GM19023 (cell line): ENCODE measurements at regions not wholly inside any gene's neighbourhood (a gene's known extent, or its start where the extent isn't known, plus 50 kb on each side); places are given as distances from the start of the nearest gene placed in this dataset.

Experiments used
- ATAC-seq: cut with Tn5 transposase; IDR thresholded peaks from one replicate; pipeline ENCODE4 v1.9.1; 2021; ENCODE audit warnings: mild to moderate bottlenecking, moderate library complexity; ENCODE audit not compliant: unreplicated experiment

DNA sequence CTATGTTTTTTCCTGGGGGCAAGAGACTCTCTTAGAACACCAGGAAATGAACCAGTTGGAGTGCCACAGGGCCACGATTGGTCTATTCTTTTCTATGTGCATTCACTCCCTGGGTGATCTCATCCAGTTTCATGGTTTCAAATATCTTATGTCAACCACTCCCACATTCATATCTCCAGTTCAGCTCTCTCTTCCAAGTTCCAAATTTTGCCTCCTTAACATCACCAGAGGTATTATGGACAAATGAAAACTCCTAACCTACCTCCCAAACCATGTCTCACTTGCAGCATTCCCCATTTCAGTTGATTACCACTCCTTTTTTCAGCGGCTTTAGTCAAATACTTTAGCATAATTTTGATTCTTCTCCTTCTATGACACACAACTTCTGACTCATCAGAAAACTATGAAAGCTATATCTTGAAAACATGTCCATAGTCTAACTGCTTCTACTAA lies 203.1 kb upstream of the SEMA6D start:
- ATAC-seq, result no peak

- no peak for ATAC-seq
Measured at GRCh38 chr15:47516558-47516957, 200.7 kb upstream of the SEMA6D start.

- ATAC-seq, result no peak
Measured at GRCh38 chr15:47516972-47517371, 200.3 kb upstream of the SEMA6D start.

GRCh38 chr15:47517737-47518136 lies 199.6 kb upstream of the SEMA6D start:
- ATAC-seq, result no peak

GRCh38 chr15:47523681-47524475 lies 193.4 kb upstream of the SEMA6D start:
- no peak for ATAC-seq

DNA sequence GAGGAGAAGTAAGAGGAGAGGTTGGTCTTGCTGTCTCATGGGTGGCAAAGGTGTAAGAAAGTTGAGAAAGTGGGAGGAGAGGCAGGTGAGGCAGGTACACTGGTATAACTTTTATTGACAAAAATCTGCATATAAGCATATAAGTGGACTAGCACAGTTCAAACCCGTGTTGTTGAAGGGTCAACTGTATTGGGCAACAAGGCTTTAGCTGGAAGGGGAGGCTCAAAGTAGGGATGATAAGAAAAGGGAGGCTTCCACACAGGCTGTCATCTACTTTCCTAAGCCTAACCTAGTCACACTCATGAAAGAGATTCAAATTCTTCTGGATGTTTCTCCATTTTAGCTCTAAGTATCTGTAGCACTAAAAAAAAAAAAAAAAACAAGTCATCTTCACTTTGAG lies 188.1 kb upstream of the SEMA6D start:
- ATAC-seq, result no peak

DNA sequence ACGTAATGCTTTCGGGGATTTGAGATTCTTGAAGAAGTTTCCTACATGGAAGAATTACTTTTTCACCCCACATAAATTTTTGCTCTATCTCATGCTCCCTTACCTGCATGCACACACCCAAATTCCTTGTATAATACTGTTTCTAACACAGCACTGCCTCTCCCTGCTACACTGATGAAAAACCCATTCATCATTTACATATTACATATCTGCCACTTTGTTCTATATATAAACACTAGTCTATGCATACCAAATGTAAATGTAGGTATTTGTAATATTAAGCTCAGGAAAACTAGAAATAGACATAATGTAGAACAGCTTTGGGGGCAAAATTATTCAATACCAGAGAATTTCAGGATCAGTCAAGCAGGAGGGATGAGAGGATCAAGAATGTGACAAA lies 182.6 kb upstream of the SEMA6D start:
- no peak for ATAC-seq

GRCh38 chr15:47541562-47541961 lies 175.7 kb upstream of the SEMA6D start:
- no peak for ATAC-seq

GRCh38 chr15:47542312-47542989 lies 174.9 kb upstream of the SEMA6D start:
- no peak for ATAC-seq

DNA sequence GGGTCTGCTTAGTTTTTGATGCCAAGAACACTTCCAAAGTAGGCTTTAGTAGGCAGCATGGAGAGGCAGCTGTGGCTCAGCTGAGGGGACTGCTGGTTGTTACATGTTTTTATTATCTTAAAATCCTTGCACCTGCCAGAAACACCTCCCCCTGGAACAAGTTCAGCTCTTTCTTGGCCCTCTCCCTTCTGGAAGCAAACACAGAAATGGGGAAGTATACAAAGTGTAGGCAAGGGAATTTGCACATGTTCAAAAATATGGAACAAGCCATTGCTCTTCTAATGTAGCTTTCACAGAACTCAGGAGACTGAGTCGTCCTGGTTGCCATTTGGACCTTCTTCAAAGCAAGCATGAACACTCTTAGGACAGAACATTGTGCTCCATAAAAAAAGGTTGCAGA lies 169.1 kb upstream of the SEMA6D start:
- no peak for ATAC-seq

DNA sequence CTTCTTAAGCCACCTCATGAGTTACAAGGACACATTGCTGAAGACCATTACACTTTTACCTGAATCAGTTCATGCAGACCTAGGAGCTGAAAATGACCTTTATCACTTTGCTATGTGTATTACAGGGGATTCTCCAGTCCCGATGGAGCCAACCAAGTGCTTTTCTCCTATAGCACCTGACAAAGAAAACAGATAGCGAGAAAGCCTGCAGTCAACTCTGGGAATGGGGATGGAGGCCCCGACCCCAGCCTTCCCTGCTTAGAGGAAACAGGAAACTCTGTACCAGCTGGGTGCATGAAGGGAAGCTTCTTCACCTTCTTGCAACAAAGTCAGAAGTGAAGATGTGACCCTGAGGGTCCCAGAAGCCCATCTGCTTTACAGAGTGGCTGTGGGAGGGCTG lies 168.3 kb upstream of the SEMA6D start:
- no peak for ATAC-seq

- ATAC-seq, result no peak
Measured at GRCh38 chr15:47551079-47551478, 166.2 kb upstream of the SEMA6D start.

- ATAC-seq, result no peak
Measured at GRCh38 chr15:47551546-47551945, 165.8 kb upstream of the SEMA6D start.

DNA sequence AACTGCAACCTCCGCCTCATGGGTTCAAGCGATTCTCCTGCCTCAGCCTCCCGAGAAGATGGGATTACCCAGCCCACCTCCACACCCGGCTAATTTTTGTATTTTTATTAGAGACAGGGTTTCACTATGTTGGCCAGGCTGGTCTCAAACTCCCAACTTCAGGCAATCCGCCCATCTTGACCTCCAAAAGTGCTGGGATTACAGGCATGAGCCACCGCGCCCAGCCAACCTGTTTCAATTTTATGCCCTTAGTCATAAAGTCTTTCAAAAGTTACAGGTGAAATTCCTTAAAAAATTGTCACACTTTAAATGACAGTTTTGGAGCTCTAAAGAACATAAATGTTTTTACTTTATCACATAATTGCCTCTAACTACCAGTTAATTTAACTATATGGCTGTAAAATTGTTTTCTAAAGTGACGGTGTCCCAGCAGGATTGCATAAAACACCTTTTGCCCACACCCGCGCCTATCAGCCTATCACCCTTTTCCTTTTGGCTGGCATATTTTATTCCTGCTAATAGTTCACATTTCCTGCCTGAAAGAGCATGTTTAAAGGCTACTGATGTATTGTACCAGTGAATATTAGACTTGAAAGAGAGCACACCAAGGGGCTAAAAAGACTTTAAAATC lies 164.2 kb upstream of the SEMA6D start:
- no peak for ATAC-seq

DNA sequence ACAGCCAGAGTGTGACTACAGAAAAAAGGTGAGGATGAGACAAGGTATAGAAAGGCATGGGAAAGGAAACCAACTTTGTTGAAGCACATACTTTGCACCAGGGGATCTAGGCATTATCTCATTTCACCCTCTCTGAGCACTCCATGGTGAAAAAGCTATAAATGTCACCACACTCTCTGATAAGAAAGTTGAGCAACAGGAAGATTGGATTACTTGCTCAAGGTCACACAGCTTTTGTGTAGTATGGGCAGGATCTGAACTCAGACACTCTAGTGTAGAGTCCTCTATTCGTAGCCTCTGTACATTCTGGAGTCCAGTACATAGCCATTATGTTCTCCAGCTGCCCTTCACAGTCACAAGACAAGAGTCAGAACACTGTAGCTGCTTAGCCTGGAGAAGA lies 163.4 kb upstream of the SEMA6D start:
- no peak for ATAC-seq

- ATAC-seq, result no peak
Measured at GRCh38 chr15:47561102-47561501, 156.2 kb upstream of the SEMA6D start.

GRCh38 chr15:47565949-47566348 lies 151.4 kb upstream of the SEMA6D start:
- no peak for ATAC-seq

GRCh38 chr15:47566610-47567009 lies 150.7 kb upstream of the SEMA6D start:
- no peak for ATAC-seq

DNA sequence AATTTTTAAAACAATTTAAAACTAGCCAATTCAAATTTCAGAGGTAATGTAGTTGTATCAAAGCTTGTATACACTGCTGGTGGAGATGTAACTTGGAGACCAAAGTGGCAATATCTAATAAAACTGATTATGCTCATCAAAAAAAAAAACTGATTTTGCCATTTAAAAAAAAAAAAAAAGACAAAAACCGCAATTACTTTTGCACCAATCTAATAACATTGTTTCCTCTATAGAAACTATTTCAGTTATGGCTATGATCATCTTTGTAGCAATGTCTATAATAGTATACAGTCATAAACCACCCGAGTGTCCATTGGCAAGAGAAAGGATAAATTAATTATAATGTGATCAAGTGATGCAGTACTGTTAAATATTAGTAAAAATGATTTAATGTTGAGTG lies 149.3 kb upstream of the SEMA6D start:
- ATAC-seq, result no peak

GRCh38 chr15:47570044-47570443 lies 147.3 kb upstream of the SEMA6D start:
- no peak for ATAC-seq

GRCh38 chr15:47570451-47570850 lies 146.9 kb upstream of the SEMA6D start:
- no peak for ATAC-seq
